Testis (tissue), 2 donors: ENCODE measurements at regions not wholly inside any gene's neighbourhood (a gene's known extent, or its start where the extent isn't known, plus 50 kb on each side); places are given as distances from the start of the nearest gene placed in this dataset.

Source experiments
- DNase-seq: peaks from one replicate; pipeline ENCODE4 v3.0.0-alpha.2; 2019
- H3K27ac ChIP-seq, 2 donors: fragments of 200-600 bp; sonication (generic); one replicate each; pipeline ENCODE4 v1.5.1; 2019
- H3K27me3 ChIP-seq: fragments of 200-600 bp; sonication (generic); one replicate; pipeline ENCODE4 v1.5.1; 2019
- H3K36me3 ChIP-seq: fragments of 200-600 bp; sonication (generic); one replicate; pipeline ENCODE4 v1.5.1; 2017; ENCODE audit warnings: low read depth; ENCODE audit errors: missing control alignments
- H3K4me1 ChIP-seq: fragments of 200-600 bp; sonication (generic); one replicate; pipeline ENCODE4 v1.5.1; 2019
- H3K4me3 ChIP-seq, 2 donors: fragments of 200-600 bp; sonication (generic); one replicate each; pipeline ENCODE4 v1.5.1; 2017 to 2019
- H3K9me3 ChIP-seq: fragments of 200-600 bp; sonication (generic); one replicate; pipeline ENCODE4 v1.5.1; 2017
- CTCF ChIP-seq, 3 experiments: fragments of 450-650 bp in 2 of 3; fragments of 200-600 bp in 1 of 3; sonication (generic) in 1 of 3; IDR thresholded peaks; one replicate each; pipeline ENCODE4 v1.5.1; 2016 to 2019; ENCODE audit warnings: antibody characterized with exemption in 3 of 3, mild to moderate bottlenecking in 2 of 3, moderate library complexity in 1 of 3
- POLR2A ChIP-seq: fragments of 450-650 bp; IDR thresholded peaks from one replicate; pipeline ENCODE4 v1.6.1; 2017; ENCODE audit warnings: antibody characterized with exemption, mild to moderate bottlenecking, moderate library complexity
- WGBS, 2 donors: methylation state at CpG; one replicate each; pipeline ENCODE4 v1.1.5; 2018; 5-methylcytosine and 5-hydroxymethylcytosine counted together
- intact Hi-C: fragments of 100-400 bp; cut with DNase I; formaldehyde crosslinking; loops from one replicate; pipeline ENCODE4 v1.15.1; 2023; ENCODE audit warnings: low total_unique reads

GRCh38 chr5:168172760-168173223 is 118.7 kb upstream of the WWC1 start:
- DNase-seq = peak; percentile 41
- H3K27ac ChIP-seq = no peak overlapping the region
- no peaks in the 10 kb centered on the region for H3K36me3 ChIP-seq
- intact Hi-C loops = no loop called here
- H3K4me3 ChIP-seq = no peak overlapping the region
- H3K9me3 ChIP-seq = no peaks in the 10 kb centered on the region
- peaks cover 4% of the 10 kb centered on the region for H3K4me1 ChIP-seq
- no peaks in the 10 kb centered on the region for H3K27me3 ChIP-seq
- no peak for TF ChIP-seq POLR2A
- no peak for TF ChIP-seq CTCF (IDR thresholded peaks at IDR 0.05)
- WGBS, 2 donors = 55 to 64% methylated on average over 2 of the region's 2 CpGs

- intact Hi-C loops = no loop called here
- DNase-seq = no peak
- no peak overlapping the region for H3K27ac ChIP-seq
- H3K36me3 ChIP-seq = no peaks in the 10 kb centered on the region
- no peaks in the 10 kb centered on the region for H3K27me3 ChIP-seq
- WGBS, 2 donors = 87 to 91% methylated on average over 9 of the region's 9 CpGs
- H3K4me1 ChIP-seq = peaks cover 4% of the 10 kb centered on the region
- no peak overlapping the region for H3K4me3 ChIP-seq
- TF ChIP-seq CTCF (IDR thresholded peaks at IDR 0.05) = no peak
- no peak for TF ChIP-seq POLR2A
- no peaks in the 10 kb centered on the region for H3K9me3 ChIP-seq
Observed at GRCh38 chr5:168174376-168174775, 117.1 kb upstream of the WWC1 start.

- no peaks in the 10 kb centered on the region for H3K9me3 ChIP-seq
- intact Hi-C loops = no loop called here
- no peak for TF ChIP-seq CTCF (IDR thresholded peaks at IDR 0.05)
- no peak for TF ChIP-seq POLR2A
- 82 to 85% methylated on average over 5 of the region's 5 CpGs for WGBS, 2 donors
- peaks cover 4% of the 10 kb centered on the region for H3K4me1 ChIP-seq
- no peaks in the 10 kb centered on the region for H3K27me3 ChIP-seq
- no peak for DNase-seq
- no peak overlapping the region for H3K4me3 ChIP-seq
- no peaks in the 10 kb centered on the region for H3K36me3 ChIP-seq
- H3K27ac ChIP-seq = no peak overlapping the region
Observed at GRCh38 chr5:168176251-168176650, 115.2 kb upstream of the WWC1 start.

GRCh38 chr5:168176941-168177340 is 114.5 kb upstream of the WWC1 start:
- Histone ChIP-seq H3K36me3 (no peaks in the 10 kb centered on the region), H3K4me1 (peaks cover 4% of the 10 kb centered on the region), H3K4me3 (no peak overlapping the region), H3K27me3 (no peaks in the 10 kb centered on the region), H3K27ac (no peak overlapping the region), H3K9me3 (no peaks in the 10 kb centered on the region)
- WGBS, 2 donors = 71 to 75% methylated on average over 3 of the region's 3 CpGs
- no peak for DNase-seq
- TF ChIP-seq POLR2A (no peak), CTCF (IDR thresholded peaks at IDR 0.05) (no peak)
- intact Hi-C loops = no loop called here

GRCh38 chr5:168177831-168178450 is 113.5 kb upstream of the WWC1 start:
- H3K9me3 ChIP-seq = no peaks in the 10 kb centered on the region
- DNase-seq = no peak
- H3K27me3 ChIP-seq = no peaks in the 10 kb centered on the region
- no peaks in the 10 kb centered on the region for H3K36me3 ChIP-seq
- H3K27ac ChIP-seq = no peak overlapping the region
- H3K4me3 ChIP-seq = no peak overlapping the region
- TF ChIP-seq CTCF (IDR thresholded peaks at IDR 0.05) (no peak), POLR2A (no peak)
- WGBS, 2 donors = 59 to 70% methylated on average over 14 of the region's 14 CpGs
- intact Hi-C loops = no loop called here
- H3K4me1 ChIP-seq = no peaks in the 10 kb centered on the region
